ENCODE measurements at regions not wholly inside any gene's neighbourhood (a gene's known extent, or its start where the extent isn't known, plus 50 kb on each side); places are given as distances from the start of the nearest gene placed in this dataset.
A peak's percentile ranks its signal among the peaks of the same experiment; 100 is the strongest.
"Not testable (repeated sequence)": the region's sequence is repeated elsewhere in the genome, so short reads cannot be mapped to it uniquely, and the experiment has no call there.

- Histone ChIP-seq H3K4me3 (replicated peaks in 1 of 4; ENCODE audit: control extremely low read depth in 1 of 4, insufficient read depth in 1 of 4, low read depth in 3 of 4, low read length in 4 of 4) (no peak overlapping the region), H3K36me3 (ENCODE audit: control insufficient read depth, insufficient read depth, low read length) (no peaks in the 10 kb centered on the region), H3K9ac (ENCODE audit: insufficient read depth, low read length) (no peak overlapping the region), H3K4me2 (ENCODE audit: extremely low read depth, insufficient read depth, low read length) (peak overlapping the region; percentile 45), H3K4me1 (ENCODE audit: control insufficient read depth, extremely low read depth, insufficient read depth, low read length) (peaks cover 7% of the 10 kb centered on the region), H2AFZ (ENCODE audit: low read length) (no peak overlapping the region), H4K20me1 (ENCODE audit: control insufficient read depth, extremely low read depth, insufficient read depth, low read length) (peaks cover 4% of the 10 kb centered on the region), H3K27ac (ENCODE audit: insufficient read depth, low read length) (peak overlapping the region; percentile 53), H3K79me2 (ENCODE audit: control insufficient read depth, insufficient read depth, low read length) (peaks cover 99% of the 10 kb centered on the region), H3K9me3 (ENCODE audit: control insufficient read depth, insufficient read depth, low read depth, low read length) (no peaks in the 10 kb centered on the region), H3K27me3 (ENCODE audit: control insufficient read depth, insufficient read depth, low read length) (no peaks in the 10 kb centered on the region)
- DNase-seq (ENCODE audit: low read depth in 2 of 2): peak; percentile 36 to 50
- TF ChIP-seq EZH2 (IDR thresholded peaks at IDR 0.05; ENCODE audit: low read length, missing control alignments) (no peak), CTCF (conservative IDR thresholded peaks at IDR 0.05 in 1 of 2, IDR thresholded peaks at IDR 0.05 in 1 of 2; ENCODE audit: low read depth in 1 of 2, low read length in 2 of 2) (no peak)
Measured at GRCh38 chr3:48068886-48069285, 52.7 kb upstream of the MAP4 start.

GRCh38 chr3:48068320-48068719 lies 52.1 kb upstream of the MAP4 start:
- H3K4me1 ChIP-seq (ENCODE audit: control insufficient read depth, extremely low read depth, insufficient read depth, low read length); H3K27ac ChIP-seq (ENCODE audit: insufficient read depth, low read length); H3K27me3 ChIP-seq (ENCODE audit: control insufficient read depth, insufficient read depth, low read length); H2AFZ ChIP-seq (ENCODE audit: low read length); DNase-seq (ENCODE audit: low read depth in 2 of 2); H3K4me2 ChIP-seq (ENCODE audit: extremely low read depth, insufficient read depth, low read length); H3K36me3 ChIP-seq (ENCODE audit: control insufficient read depth, insufficient read depth, low read length); H3K9me3 ChIP-seq (ENCODE audit: control insufficient read depth, insufficient read depth, low read depth, low read length); H3K4me3 ChIP-seq (replicated peaks in 1 of 4; ENCODE audit: control extremely low read depth in 1 of 4, insufficient read depth in 1 of 4, low read depth in 3 of 4, low read length in 4 of 4); H4K20me1 ChIP-seq (ENCODE audit: control insufficient read depth, extremely low read depth, insufficient read depth, low read length); H3K9ac ChIP-seq (ENCODE audit: insufficient read depth, low read length): not testable (repeated sequence)
- peaks cover 99% of the 10 kb centered on the region for H3K79me2 ChIP-seq (ENCODE audit: control insufficient read depth, insufficient read depth, low read length)

GRCh38 chr3:48067271-48067670 lies 51.1 kb upstream of the MAP4 start:
- Histone ChIP-seq H3K27ac (ENCODE audit: insufficient read depth, low read length) (no peak overlapping the region), H4K20me1 (ENCODE audit: control insufficient read depth, extremely low read depth, insufficient read depth, low read length) (peaks cover 4% of the 10 kb centered on the region), H3K36me3 (ENCODE audit: control insufficient read depth, insufficient read depth, low read length) (no peaks in the 10 kb centered on the region), H3K4me3 (replicated peaks in 1 of 4; ENCODE audit: control extremely low read depth in 1 of 4, insufficient read depth in 1 of 4, low read depth in 3 of 4, low read length in 4 of 4) (no peak overlapping the region), H3K4me1 (ENCODE audit: control insufficient read depth, extremely low read depth, insufficient read depth, low read length) (peaks cover 7% of the 10 kb centered on the region), H3K27me3 (ENCODE audit: control insufficient read depth, insufficient read depth, low read length) (no peaks in the 10 kb centered on the region), H3K9me3 (ENCODE audit: control insufficient read depth, insufficient read depth, low read depth, low read length) (no peaks in the 10 kb centered on the region), H2AFZ (ENCODE audit: low read length) (no peak overlapping the region), H3K79me2 (ENCODE audit: control insufficient read depth, insufficient read depth, low read length) (peaks cover 95% of the 10 kb centered on the region), H3K9ac (ENCODE audit: insufficient read depth, low read length) (no peak overlapping the region), H3K4me2 (ENCODE audit: extremely low read depth, insufficient read depth, low read length) (no peak overlapping the region)
- DNase-seq (ENCODE audit: low read depth in 2 of 2): no peak
- no peak for TF ChIP-seq EZH2 (IDR thresholded peaks at IDR 0.05; ENCODE audit: low read length, missing control alignments)
- TF ChIP-seq CTCF (conservative IDR thresholded peaks at IDR 0.05 in 1 of 2, IDR thresholded peaks at IDR 0.05 in 1 of 2; ENCODE audit: low read depth in 1 of 2, low read length in 2 of 2): no peak
